ENCODE measurements at regions not wholly inside any gene's neighbourhood (a gene's known extent, or its start where the extent isn't known, plus 50 kb on each side); places are given as distances from the start of the nearest gene placed in this dataset.

- Histone ChIP-seq H3K4me3 (no peak overlapping the region), H3K36me3 (ENCODE audit: low read depth, missing control alignments) (no peaks in the 10 kb centered on the region), H3K4me1 (peaks cover 6% of the 10 kb centered on the region), H3K9me3 (no peaks in the 10 kb centered on the region), H3K27me3 (no peaks in the 10 kb centered on the region), H3K27ac (peak overlapping the region in 1 of 2 donors; percentile 46)
- no peak for TF ChIP-seq CTCF (IDR thresholded peaks at IDR 0.05)
- no peak for TF ChIP-seq POLR2A (IDR thresholded peaks at IDR 0.05)
- intact Hi-C loops (cut with DNase I; ENCODE audit: low total_unique reads) = no loop called here
- no peak for DNase-seq
- 58 to 68% methylated on average over 5 of the region's 5 CpGs for WGBS, 2 donors
Observed at GRCh38 chr6:137647762-137648447, 153.7 kb upstream of the OLIG3 start.

GRCh38 chr6:137650720-137651119, 156.5 kb upstream of the OLIG3 start:
- intact Hi-C loops (cut with DNase I; ENCODE audit: low total_unique reads) = no loop called here
- Histone ChIP-seq H3K27ac (no peak overlapping the region), H3K27me3 (no peaks in the 10 kb centered on the region), H3K4me1 (peaks cover 6% of the 10 kb centered on the region), H3K9me3 (no peaks in the 10 kb centered on the region), H3K36me3 (ENCODE audit: low read depth, missing control alignments) (no peaks in the 10 kb centered on the region), H3K4me3 (no peak overlapping the region)
- TF ChIP-seq POLR2A (IDR thresholded peaks at IDR 0.05) (no peak), CTCF (IDR thresholded peaks at IDR 0.05) (no peak)
- no peak for DNase-seq

GRCh38 chr6:137651178-137651577, 157.0 kb upstream of the OLIG3 start:
- Histone ChIP-seq H3K27ac (no peak overlapping the region), H3K9me3 (no peaks in the 10 kb centered on the region), H3K4me1 (peaks cover 6% of the 10 kb centered on the region), H3K36me3 (ENCODE audit: low read depth, missing control alignments) (no peaks in the 10 kb centered on the region), H3K27me3 (no peaks in the 10 kb centered on the region), H3K4me3 (no peak overlapping the region)
- TF ChIP-seq CTCF (IDR thresholded peaks at IDR 0.05) (no peak), POLR2A (IDR thresholded peaks at IDR 0.05) (no peak)
- WGBS, 2 donors = 49 to 53% methylated on average over 4 of the region's 4 CpGs
- intact Hi-C loops (cut with DNase I; ENCODE audit: low total_unique reads) = no loop called here
- no peak for DNase-seq

- intact Hi-C loops (cut with DNase I; ENCODE audit: low total_unique reads) = no loop called here
- TF ChIP-seq CTCF (IDR thresholded peaks at IDR 0.05) (no peak), POLR2A (IDR thresholded peaks at IDR 0.05) (no peak)
- peaks cover 6% of the 10 kb centered on the region for H3K4me1 ChIP-seq
- WGBS, 2 donors = 87% methylated on average over 9 of the region's 9 CpGs
- no peaks in the 10 kb centered on the region for H3K36me3 ChIP-seq (ENCODE audit: low read depth, missing control alignments)
- H3K27me3 ChIP-seq = no peaks in the 10 kb centered on the region
- no peak overlapping the region for H3K27ac ChIP-seq
- DNase-seq = no peak
- H3K4me3 ChIP-seq = no peak overlapping the region
- no peaks in the 10 kb centered on the region for H3K9me3 ChIP-seq
Observed at GRCh38 chr6:137651591-137652335, 157.6 kb upstream of the OLIG3 start.
